RPMI7951 (cell line): ENCODE measurements at regions not wholly inside any gene's neighbourhood (a gene's known extent, or its start where the extent isn't known, plus 50 kb on each side); places are given as distances from the start of the nearest gene placed in this dataset.

Experiments used
- DNase-seq: peaks from one replicate; pipeline ENCODE4 v3.0.0-alpha.2; 2012; ENCODE audit warnings: low read depth

- DNase-seq: no peak
Observed at GRCh38 chr15:57823325-57823882, 116.9 kb downstream of the POLR2M start.

GRCh38 chr15:57824186-57824585 lies 117.7 kb downstream of the POLR2M start:
- no peak for DNase-seq

GRCh38 chr15:57827021-57827420 lies 120.5 kb downstream of the POLR2M start:
- no peak for DNase-seq

- no peak for DNase-seq
Observed at GRCh38 chr15:57827971-57828370, 121.5 kb downstream of the POLR2M start.

- no peak for DNase-seq
Observed at GRCh38 chr15:57832183-57832582, 125.7 kb downstream of the POLR2M start.

GRCh38 chr15:57835119-57835518 lies 128.6 kb downstream of the POLR2M start:
- no peak for DNase-seq

- no peak for DNase-seq
Observed at GRCh38 chr15:57849317-57849716, 142.8 kb downstream of the POLR2M start.

- DNase-seq: no peak
Observed at GRCh38 chr15:57854531-57854930, 148.0 kb downstream of the POLR2M start.

- no peak for DNase-seq
Observed at GRCh38 chr15:57857871-57858270, 151.4 kb downstream of the POLR2M start.

GRCh38 chr15:57859130-57859685 lies 152.7 kb downstream of the POLR2M start:
- no peak for DNase-seq

GRCh38 chr15:57861034-57861638 lies 154.6 kb downstream of the POLR2M start:
- DNase-seq: peak; percentile 66

GRCh38 chr15:57861815-57862586 lies 155.5 kb downstream of the POLR2M start:
- peak; percentile 87 for DNase-seq

GRCh38 chr15:57862761-57863160 lies 156.2 kb downstream of the POLR2M start:
- DNase-seq: peak; percentile 60

GRCh38 chr15:57865294-57865693 lies 158.8 kb downstream of the POLR2M start:
- DNase-seq: no peak

GRCh38 chr15:57866149-57866736 lies 159.7 kb downstream of the POLR2M start:
- peak; percentile 49 for DNase-seq

- DNase-seq: no peak
Observed at GRCh38 chr15:57867970-57868798, 161.7 kb downstream of the POLR2M start.

- DNase-seq: no peak
Observed at GRCh38 chr15:57870667-57871066, 164.2 kb downstream of the POLR2M start.

- no peak for DNase-seq
Observed at GRCh38 chr15:57872281-57873030, 165.9 kb downstream of the POLR2M start.

GRCh38 chr15:57873564-57874209 lies 167.2 kb downstream of the POLR2M start:
- DNase-seq: peak; percentile 67

GRCh38 chr15:57875347-57875746 lies 168.8 kb downstream of the POLR2M start:
- DNase-seq: no peak
